T-cell (primary cell): ENCODE measurements at regions not wholly inside any gene's neighbourhood (a gene's known extent, or its start where the extent isn't known, plus 50 kb on each side); places are given as distances from the start of the nearest gene placed in this dataset.

Experiments used
- ATAC-seq, 4 experiments: fragments of 200-7000 bp in 3 of 4; fragments of 150-1000 bp in 1 of 4; cut with Tn5 transposase; replicated peaks in 1 of 4; 1 replicate in 3 of 4; 2 replicates in 1 of 4; pipeline ENCODE4 v1.10.0; 2021; ENCODE audit warnings: moderate library complexity in 3 of 4, mild to moderate bottlenecking in 2 of 4, moderate number of reproducible peaks in 1 of 4
- CTCF ChIA-PET, 2 donors: fragments of 300-600 bp; sonication (Branson Sonifier 250); formaldehyde crosslinking; loops; one replicate each; lab custom pipeline; 2022; ENCODE audit warnings: antibody characterized with exemption in 2 of 2; lab: Charles Lee
- POLR2A ChIA-PET, 2 donors: fragments of 300-600 bp; sonication (Branson Sonifier 250); formaldehyde crosslinking; loops; one replicate each; lab custom pipeline; 2022; ENCODE audit warnings: antibody characterized with exemption in 2 of 2; lab: Charles Lee
- DNase-seq, 35 experiments: peaks; one replicate each; pipeline versions ENCODE4 v3.0.0 to v3.0.0-alpha.2; 2013 to 2023
- H3K27ac ChIP-seq: one replicate; pipeline ENCODE4 v1.5.1; 2013; ENCODE audit warnings: low read length
- H3K27me3 ChIP-seq, 2 experiments: replicated peaks in 1 of 2; 1 replicate in 1 of 2; 2 replicates in 1 of 2; pipeline versions ENCODE4 v1.6.1 to v1.7.0; 2013; ENCODE audit warnings: low read length in 1 of 2, mixed read lengths in 1 of 2; ENCODE audit not compliant: control insufficient read depth in 2 of 2, insufficient read depth in 2 of 2; ENCODE audit errors: extremely low read depth in 1 of 2
- H3K36me3 ChIP-seq, 2 donors: 1 replicate in 1 of 2; 2 replicates in 1 of 2; pipeline versions ENCODE4 v1.6.1 to v1.7.0; 2013; ENCODE audit warnings: low read length in 1 of 2; ENCODE audit not compliant: control insufficient read depth in 2 of 2, insufficient read depth in 1 of 2; ENCODE audit errors: extremely low read depth in 1 of 2
- H3K4me1 ChIP-seq, 2 experiments: 1 replicate in 1 of 2; 2 replicates in 1 of 2; pipeline versions ENCODE4 v1.6.1 to v1.7.0; 2013; ENCODE audit warnings: low read length in 2 of 2, mixed read lengths in 1 of 2; ENCODE audit not compliant: insufficient read depth in 2 of 2, control insufficient read depth in 1 of 2; ENCODE audit errors: extremely low read depth in 1 of 2
- H3K4me3 ChIP-seq, 2 donors: 1 replicate in 1 of 2; 2 replicates in 1 of 2; pipeline versions ENCODE4 v1.5.1 to v1.7.0; 2013; ENCODE audit warnings: mild to moderate bottlenecking in 2 of 2, low read length in 1 of 2, moderate library complexity in 1 of 2; ENCODE audit not compliant: control insufficient read depth in 1 of 2; ENCODE audit errors: extremely low read depth in 1 of 2
- H3K9me3 ChIP-seq: 2 replicates; pipeline ENCODE4 v1.7.0; 2013
- H3K27ac Mint-ChIP-seq, 2 donors: one replicate each; pipeline ENCODE4 v1.8.0; 2020 to 2021; ENCODE audit warnings: mild to moderate bottlenecking in 2 of 2, mixed read lengths in 2 of 2
- H3K27me3 Mint-ChIP-seq, 2 donors: one replicate each; pipeline ENCODE4 v1.8.0; 2021 to 2022; ENCODE audit warnings: mixed read lengths in 2 of 2
- H3K36me3 Mint-ChIP-seq: one replicate; pipeline ENCODE4 v1.8.0; 2021; ENCODE audit warnings: mixed read lengths
- H3K4me1 Mint-ChIP-seq, 3 donors: one replicate each; pipeline ENCODE4 v1.8.0; 2020 to 2022; ENCODE audit warnings: mixed read lengths in 3 of 3, mild to moderate bottlenecking in 1 of 3
- H3K4me3 Mint-ChIP-seq, 3 donors: one replicate each; pipeline ENCODE4 v1.8.0; 2020 to 2022; ENCODE audit warnings: mild to moderate bottlenecking in 3 of 3, mixed read lengths in 3 of 3, moderate library complexity in 3 of 3
- H3K9me3 Mint-ChIP-seq, 3 donors: one replicate each; pipeline ENCODE4 v1.8.0; 2020 to 2022; ENCODE audit warnings: mixed read lengths in 3 of 3
- WGBS: methylation state at CpG from one replicate; pipeline ENCODE4 v1.1.5; 2013; ENCODE audit warnings: missing lambda C conversion rate; ENCODE audit not compliant: insufficient coverage; 5-methylcytosine and 5-hydroxymethylcytosine counted together

GRCh38 chr6:152918991-152919390, 63.9 kb downstream of the FBXO5 start:
- Mint-ChIP-seq H3K36me3 (no peaks in the 10 kb centered on the region), H3K27me3 (peaks cover 13 to 35% of the 10 kb centered on the region in 2 donors), H3K27ac (no peak overlapping the region), H3K4me1 (no peaks in the 10 kb centered on the region), H3K4me3 (no peak overlapping the region), H3K9me3 (peaks cover 3 to 7% (median 4%) of the 10 kb centered on the region in 3 donors)
- POLR2A ChIA-PET = interaction anchor here in 1 of 2 donors (0.7 kb wide), 1 partner anchor 733 kb away, joined by 4 read pairs; no protein-coding TSS in a partner anchor
- no peaks in the 10 kb centered on the region for H3K9me3 ChIP-seq
- no peak overlapping the region for H3K4me3 ChIP-seq
- no peak for ATAC-seq
- H3K36me3 ChIP-seq = no peaks in the 10 kb centered on the region
- H3K4me1 ChIP-seq = no peaks in the 10 kb centered on the region
- no CpG with 5 or more reads among the region's 3 CpGs for WGBS
- H3K27ac ChIP-seq = no peak overlapping the region
- CTCF ChIA-PET = no interaction called here
- H3K27me3 ChIP-seq = peaks cover 0 to 11% of the 10 kb centered on the region in 2 experiments
- DNase-seq = no peak

- no peaks in the 10 kb centered on the region for H3K9me3 ChIP-seq
- H3K4me1 Mint-ChIP-seq = no peaks in the 10 kb centered on the region
- no CpG with 5 or more reads among the region's 3 CpGs for WGBS
- DNase-seq (no peak), ATAC-seq (no peak)
- peaks cover 0 to 5% of the 10 kb centered on the region in 2 experiments for H3K27me3 ChIP-seq
- no peak overlapping the region for H3K4me3 ChIP-seq
- no peaks in the 10 kb centered on the region for H3K36me3 ChIP-seq
- POLR2A ChIA-PET = no interaction called here
- H3K4me1 ChIP-seq = no peaks in the 10 kb centered on the region
- no peaks in the 10 kb centered on the region for H3K36me3 Mint-ChIP-seq
- H3K4me3 Mint-ChIP-seq = no peak overlapping the region
- H3K27ac ChIP-seq = no peak overlapping the region
- no peak overlapping the region for H3K27ac Mint-ChIP-seq
- CTCF ChIA-PET = no interaction called here
- H3K9me3 Mint-ChIP-seq = no peaks in the 10 kb centered on the region
- H3K27me3 Mint-ChIP-seq = peaks cover 9 to 30% of the 10 kb centered on the region in 2 donors
Observed at GRCh38 chr6:152920016-152920415, 62.8 kb downstream of the FBXO5 start.
